Mononuclear cell (primary cell): ENCODE measurements at regions not wholly inside any gene's neighbourhood (a gene's known extent, or its start where the extent isn't known, plus 50 kb on each side); places are given as distances from the start of the nearest gene placed in this dataset.

Source experiments
- H3K27me3 ChIP-seq: 2 replicates; pipeline ENCODE4 v1.6.0; 2011; ENCODE audit warnings: low read length, control low read depth; ENCODE audit not compliant: insufficient read depth
- H3K4me1 ChIP-seq: 2 replicates; pipeline ENCODE4 v1.5.1; 2011; ENCODE audit warnings: mild to moderate bottlenecking, low read length, control low read depth; ENCODE audit not compliant: insufficient read depth
- H3K4me3 ChIP-seq: 2 replicates; pipeline ENCODE4 v1.5.1; 2011; ENCODE audit warnings: mild to moderate bottlenecking, low read length, moderate library complexity
- H3K9me3 ChIP-seq: 2 replicates; pipeline ENCODE4 v1.5.1; 2011; ENCODE audit warnings: low read depth, mild to moderate bottlenecking, control low read depth, low read length

GRCh38 chr9:89878003-89878411, 273.2 kb downstream of the GADD45G start:
- H3K4me3 ChIP-seq = no peak overlapping the region
- no peaks in the 10 kb centered on the region for H3K9me3 ChIP-seq
- no peaks in the 10 kb centered on the region for H3K4me1 ChIP-seq
- no peaks in the 10 kb centered on the region for H3K27me3 ChIP-seq

GRCh38 chr9:89878687-89879086, 273.9 kb downstream of the GADD45G start:
- no peaks in the 10 kb centered on the region for H3K9me3 ChIP-seq
- H3K4me1 ChIP-seq = no peaks in the 10 kb centered on the region
- H3K27me3 ChIP-seq = no peaks in the 10 kb centered on the region
- no peak overlapping the region for H3K4me3 ChIP-seq

- H3K4me1 ChIP-seq = no peaks in the 10 kb centered on the region
These were observed 274.5 kb downstream of the GADD45G start for GRCh38 chr9:89879276-89879675.

GRCh38 chr9:89879701-89880100, 274.9 kb downstream of the GADD45G start:
- no peaks in the 10 kb centered on the region for H3K4me1 ChIP-seq
- no peaks in the 10 kb centered on the region for H3K27me3 ChIP-seq
- H3K4me3 ChIP-seq = no peak overlapping the region
- H3K9me3 ChIP-seq = no peaks in the 10 kb centered on the region

More at GRCh38 chr9:89879276-89879675, 274.5 kb downstream of the GADD45G start:
- no peaks in the 10 kb centered on the region for H3K27me3 ChIP-seq
- no peak overlapping the region for H3K4me3 ChIP-seq
- H3K9me3 ChIP-seq = no peaks in the 10 kb centered on the region

DNA sequence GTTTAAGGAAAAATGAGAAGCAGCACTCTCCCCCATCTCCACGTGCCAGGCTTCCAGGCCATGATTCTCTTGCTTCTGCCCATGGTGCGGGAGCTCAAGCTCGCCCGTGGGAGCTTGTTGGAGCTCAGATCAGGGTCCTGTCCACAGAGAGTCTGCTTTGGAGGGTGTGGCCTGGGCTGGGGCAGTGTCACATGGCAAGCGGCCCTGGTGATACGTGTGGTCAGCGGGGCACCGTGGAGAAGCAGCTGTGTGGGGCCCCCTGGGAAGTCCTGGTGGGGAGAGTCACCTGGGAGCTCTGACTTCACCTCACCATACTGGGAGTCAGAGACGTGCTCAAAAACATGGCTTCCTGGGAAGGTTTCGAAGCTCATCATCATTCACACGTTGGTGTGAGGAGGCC, 275.3 kb downstream of the GADD45G start:
- Histone ChIP-seq H3K27me3 (no peaks in the 10 kb centered on the region), H3K4me1 (no peaks in the 10 kb centered on the region), H3K4me3 (no peak overlapping the region), H3K9me3 (no peaks in the 10 kb centered on the region)

DNA sequence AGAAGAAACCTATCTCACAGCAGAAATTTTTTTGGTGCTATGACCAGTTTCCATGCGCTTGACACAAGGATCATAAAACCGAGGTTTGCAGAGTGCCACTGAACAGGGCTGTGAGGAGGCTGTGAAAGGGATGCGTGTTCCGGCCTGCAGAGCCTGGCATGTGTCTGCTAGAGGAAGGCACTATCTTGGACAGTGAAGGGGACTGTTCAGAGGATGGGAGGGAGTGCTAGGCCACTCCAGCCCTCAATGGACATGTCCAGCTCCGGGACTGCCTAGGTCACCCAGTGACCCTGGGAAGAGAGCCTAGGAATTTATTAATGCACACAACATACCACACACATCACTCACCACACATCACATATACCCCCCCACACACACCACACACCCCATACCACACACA, 275.9 kb downstream of the GADD45G start:
- H3K4me3 ChIP-seq = no peak overlapping the region
- no peaks in the 10 kb centered on the region for H3K9me3 ChIP-seq
- H3K4me1 ChIP-seq = no peaks in the 10 kb centered on the region
- no peaks in the 10 kb centered on the region for H3K27me3 ChIP-seq

GRCh38 chr9:89881431-89881830, 276.6 kb downstream of the GADD45G start:
- no peak overlapping the region for H3K4me3 ChIP-seq
- no peaks in the 10 kb centered on the region for H3K4me1 ChIP-seq
- H3K27me3 ChIP-seq = no peaks in the 10 kb centered on the region
- H3K9me3 ChIP-seq = no peaks in the 10 kb centered on the region

DNA sequence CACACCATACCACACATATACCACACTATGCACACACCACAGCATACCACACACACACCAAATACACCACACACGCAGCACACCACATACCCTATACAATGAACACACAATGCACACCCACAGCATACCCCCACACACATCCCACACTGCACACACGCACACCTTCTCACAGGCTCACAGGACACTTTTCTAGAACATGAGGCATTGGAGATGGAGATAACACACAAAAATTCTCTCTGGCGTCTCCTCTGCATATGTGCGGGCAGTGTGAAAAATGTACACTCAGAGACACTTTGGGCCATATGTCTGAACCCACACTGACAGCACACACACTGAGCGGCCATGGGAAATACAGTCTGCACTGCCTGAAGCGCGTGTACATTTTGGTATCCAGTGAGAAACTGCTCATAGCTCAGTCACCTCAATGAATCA, 278.1 kb downstream of the GADD45G start:
- Histone ChIP-seq H3K9me3 (no peaks in the 10 kb centered on the region), H3K27me3 (no peaks in the 10 kb centered on the region), H3K4me1 (no peaks in the 10 kb centered on the region), H3K4me3 (no peak overlapping the region)

- Histone ChIP-seq H3K4me3 (no peak overlapping the region), H3K4me1 (no peaks in the 10 kb centered on the region), H3K9me3 (no peaks in the 10 kb centered on the region), H3K27me3 (no peaks in the 10 kb centered on the region)
These were observed 278.9 kb downstream of the GADD45G start for GRCh38 chr9:89883401-89884341.

GRCh38 chr9:89884356-89885083, 279.7 kb downstream of the GADD45G start:
- Histone ChIP-seq H3K4me1 (no peaks in the 10 kb centered on the region), H3K9me3 (no peaks in the 10 kb centered on the region), H3K4me3 (no peak overlapping the region), H3K27me3 (no peaks in the 10 kb centered on the region)

DNA sequence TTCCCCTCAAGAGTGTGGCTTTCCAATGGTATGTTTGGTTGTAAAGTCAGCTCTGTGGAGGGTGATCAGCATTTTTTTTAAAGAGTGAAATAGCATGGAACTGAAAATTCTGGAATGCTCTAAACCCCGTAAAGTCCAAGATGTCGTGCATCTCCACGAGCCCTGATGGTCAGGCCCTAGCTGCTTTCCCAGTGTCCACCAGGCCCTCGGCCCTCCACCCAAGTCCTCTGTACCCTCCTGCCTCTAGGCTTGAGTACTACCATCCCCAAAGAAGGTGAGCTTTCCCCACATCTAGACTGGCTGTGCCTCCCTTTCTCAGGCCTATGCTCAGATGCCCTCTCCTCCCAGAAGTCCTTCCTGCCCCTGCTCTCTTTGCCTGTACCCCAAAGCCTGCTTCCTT, 280.3 kb downstream of the GADD45G start:
- Histone ChIP-seq H3K4me3 (no peak overlapping the region), H3K4me1 (no peaks in the 10 kb centered on the region), H3K9me3 (no peaks in the 10 kb centered on the region), H3K27me3 (no peaks in the 10 kb centered on the region)

DNA sequence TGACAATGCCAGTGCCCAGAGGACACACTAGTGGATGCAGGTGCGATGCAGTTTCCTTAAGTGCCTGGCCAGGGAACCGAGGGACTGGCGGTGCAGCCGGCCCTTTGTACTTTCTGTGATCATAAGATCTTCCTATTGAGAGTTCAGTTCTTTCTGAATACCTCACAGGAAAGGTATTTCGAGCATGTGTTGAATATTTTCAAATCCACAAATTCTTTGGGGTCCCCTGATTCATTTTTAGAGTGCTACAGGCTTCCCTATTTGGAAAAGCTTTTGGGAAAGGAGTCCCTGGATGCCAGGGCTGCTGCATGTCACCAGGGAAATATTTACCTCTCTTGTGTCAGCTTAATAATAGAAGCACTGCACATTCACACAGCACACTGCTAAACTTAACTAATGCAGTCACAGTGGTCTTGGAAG, 281.5 kb downstream of the GADD45G start:
- Histone ChIP-seq H3K27me3 (no peaks in the 10 kb centered on the region), H3K9me3 (no peaks in the 10 kb centered on the region), H3K4me1 (no peaks in the 10 kb centered on the region), H3K4me3 (no peak overlapping the region)

GRCh38 chr9:89887286-89887685, 282.5 kb downstream of the GADD45G start:
- H3K9me3 ChIP-seq = no peaks in the 10 kb centered on the region
- no peaks in the 10 kb centered on the region for H3K4me1 ChIP-seq
- no peaks in the 10 kb centered on the region for H3K27me3 ChIP-seq
- no peak overlapping the region for H3K4me3 ChIP-seq

GRCh38 chr9:89888233-89888632, 283.4 kb downstream of the GADD45G start:
- no peaks in the 10 kb centered on the region for H3K27me3 ChIP-seq
- no peak overlapping the region for H3K4me3 ChIP-seq
- no peaks in the 10 kb centered on the region for H3K9me3 ChIP-seq
- H3K4me1 ChIP-seq = no peaks in the 10 kb centered on the region

DNA sequence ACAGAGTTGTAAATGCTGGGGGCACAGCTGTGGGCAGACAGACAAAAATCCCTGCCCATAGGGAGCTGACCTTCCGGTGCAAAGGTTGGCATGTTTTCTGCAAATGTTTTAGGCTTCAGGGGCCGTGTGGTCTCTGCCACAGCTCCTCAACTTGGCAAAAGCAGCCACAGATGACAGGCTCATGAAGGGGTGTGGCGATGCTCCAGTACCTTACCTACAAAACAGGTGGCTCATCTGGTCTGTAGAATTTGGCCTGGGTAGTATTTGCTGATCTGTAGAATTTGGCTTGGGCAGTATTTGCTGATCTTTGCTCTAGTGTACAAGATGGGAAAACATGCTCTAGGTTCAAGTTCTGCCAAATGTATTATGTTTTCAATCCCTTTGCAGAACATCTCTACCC, 283.9 kb downstream of the GADD45G start:
- H3K4me1 ChIP-seq = no peaks in the 10 kb centered on the region
- H3K9me3 ChIP-seq = no peaks in the 10 kb centered on the region
- H3K4me3 ChIP-seq = no peak overlapping the region
- no peaks in the 10 kb centered on the region for H3K27me3 ChIP-seq
